ENCODE measurements at regions not wholly inside any gene's neighbourhood (a gene's known extent, or its start where the extent isn't known, plus 50 kb on each side); places are given as distances from the start of the nearest gene placed in this dataset.

- Histone ChIP-seq H3K9me3 (ENCODE audit: control insufficient read depth in 1 of 2, low read length in 2 of 2) (no peaks in the 10 kb centered on the region), H3K4me3 (ENCODE audit: low read depth in 1 of 2, low read length in 2 of 2) (no peak overlapping the region), H3K4me1 (ENCODE audit: control insufficient read depth in 1 of 2, insufficient read depth in 2 of 2, low read length in 2 of 2) (no peaks in the 10 kb centered on the region), H3K36me3 (ENCODE audit: control insufficient read depth in 1 of 2, insufficient read depth in 2 of 2, low read length in 2 of 2) (no peaks in the 10 kb centered on the region), H3K9ac (ENCODE audit: low read depth in 1 of 2, low read length in 2 of 2) (no peak overlapping the region), H3K27ac (ENCODE audit: low read depth, low read length) (no peak overlapping the region), H3K27me3 (ENCODE audit: control insufficient read depth in 1 of 2, insufficient read depth in 2 of 2, low read length in 2 of 2) (no peaks in the 10 kb centered on the region)
These were observed 225.5 kb upstream of the BLID start for GRCh38 chr11:122341477-122341876.

DNA sequence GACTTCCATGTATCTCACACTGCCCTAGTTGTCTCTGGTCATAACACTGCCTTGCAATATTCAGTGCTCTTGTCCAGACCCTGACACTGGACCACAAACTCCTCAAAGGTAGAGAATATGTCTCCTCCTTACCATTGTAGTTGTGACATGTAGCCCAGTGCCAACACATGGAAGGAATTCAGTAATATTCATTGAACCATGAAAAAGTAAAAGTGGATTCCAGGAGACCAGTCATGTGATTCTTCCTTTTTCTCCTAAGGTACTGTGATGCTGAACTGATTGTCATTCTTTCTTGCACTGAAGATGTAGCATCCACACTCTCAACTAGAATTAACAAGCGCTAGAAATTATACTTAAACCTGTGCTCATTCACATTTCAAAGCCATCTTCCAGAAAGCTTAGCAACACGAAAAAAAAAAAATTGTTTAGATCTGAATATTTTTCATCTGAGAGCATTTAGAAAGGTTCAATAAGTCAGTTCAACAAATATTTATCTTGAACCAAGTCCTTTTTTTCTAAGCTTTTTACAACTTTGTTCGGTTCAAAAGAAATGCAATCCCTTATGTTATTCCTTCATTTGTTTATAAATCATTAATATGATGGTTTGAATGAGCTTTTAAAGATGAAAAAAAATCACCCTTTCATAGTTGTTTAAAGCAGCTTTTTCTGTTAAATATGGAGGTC is 224.7 kb upstream of the BLID start:
- Histone ChIP-seq H3K27me3 (ENCODE audit: control insufficient read depth in 1 of 2, insufficient read depth in 2 of 2, low read length in 2 of 2) (no peaks in the 10 kb centered on the region), H3K4me3 (ENCODE audit: low read depth in 1 of 2, low read length in 2 of 2) (no peak overlapping the region), H3K27ac (ENCODE audit: low read depth, low read length) (no peak overlapping the region), H3K9me3 (ENCODE audit: control insufficient read depth in 1 of 2, low read length in 2 of 2) (no peaks in the 10 kb centered on the region), H3K36me3 (ENCODE audit: control insufficient read depth in 1 of 2, insufficient read depth in 2 of 2, low read length in 2 of 2) (no peaks in the 10 kb centered on the region), H3K9ac (ENCODE audit: low read depth in 1 of 2, low read length in 2 of 2) (no peak overlapping the region), H3K4me1 (ENCODE audit: control insufficient read depth in 1 of 2, insufficient read depth in 2 of 2, low read length in 2 of 2) (no peaks in the 10 kb centered on the region)

DNA sequence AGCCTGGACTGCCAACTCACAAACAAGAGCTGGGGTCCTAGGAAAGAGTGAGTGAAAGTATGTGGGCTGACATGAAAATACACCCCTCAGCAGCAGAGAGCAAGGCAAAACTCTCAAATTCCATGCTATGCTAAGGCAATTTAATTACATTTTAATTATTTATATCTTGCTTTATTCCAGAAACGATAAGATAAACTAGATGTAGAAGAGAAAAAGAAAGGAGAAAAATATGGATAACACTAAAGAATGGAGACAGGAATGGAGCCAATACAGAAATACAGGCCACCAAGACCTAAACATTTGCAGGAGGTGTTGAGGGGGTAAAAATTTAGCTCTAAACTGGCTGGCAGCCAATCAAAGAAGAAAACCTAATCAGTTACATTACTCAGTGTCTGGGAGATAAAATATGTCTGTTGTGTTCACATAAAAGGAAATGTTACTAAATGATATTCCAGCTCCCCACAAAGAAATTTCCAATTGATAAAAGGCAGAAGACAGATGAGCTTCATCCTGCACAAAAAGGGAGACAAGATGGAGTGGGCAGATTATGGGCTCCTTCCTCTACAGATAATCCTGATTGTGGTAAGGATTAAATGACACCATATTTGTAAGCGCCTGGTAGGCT is 223.5 kb upstream of the BLID start:
- Histone ChIP-seq H3K36me3 (ENCODE audit: control insufficient read depth in 1 of 2, insufficient read depth in 2 of 2, low read length in 2 of 2) (no peaks in the 10 kb centered on the region), H3K9me3 (ENCODE audit: control insufficient read depth in 1 of 2, low read length in 2 of 2) (no peaks in the 10 kb centered on the region), H3K4me3 (ENCODE audit: low read depth in 1 of 2, low read length in 2 of 2) (no peak overlapping the region), H3K9ac (ENCODE audit: low read depth in 1 of 2, low read length in 2 of 2) (no peak overlapping the region), H3K27ac (ENCODE audit: low read depth, low read length) (no peak overlapping the region), H3K27me3 (ENCODE audit: control insufficient read depth in 1 of 2, insufficient read depth in 2 of 2, low read length in 2 of 2) (no peaks in the 10 kb centered on the region), H3K4me1 (ENCODE audit: control insufficient read depth in 1 of 2, insufficient read depth in 2 of 2, low read length in 2 of 2) (no peaks in the 10 kb centered on the region)

DNA sequence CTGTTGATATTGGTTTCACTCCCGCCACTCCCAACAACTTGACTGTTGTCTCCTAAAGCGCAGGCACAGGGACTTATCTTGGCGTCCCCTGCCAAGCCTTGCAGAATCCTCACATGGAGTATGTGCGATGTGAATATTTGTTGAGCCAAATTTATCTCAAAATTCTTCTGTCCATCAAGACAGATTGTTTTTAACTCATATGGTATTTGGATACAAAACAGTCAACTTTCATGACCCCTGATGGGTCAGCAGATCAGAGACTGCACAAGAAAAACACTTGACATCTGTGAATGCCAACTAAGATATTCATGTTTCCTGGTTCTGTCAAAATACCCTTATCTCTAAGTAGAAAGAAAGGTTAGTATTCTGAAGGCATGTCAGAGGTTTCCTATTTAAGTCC is 221.7 kb upstream of the BLID start:
- no peaks in the 10 kb centered on the region for H3K27me3 ChIP-seq (ENCODE audit: control insufficient read depth in 1 of 2, insufficient read depth in 2 of 2, low read length in 2 of 2)
- no peak overlapping the region for H3K9ac ChIP-seq (ENCODE audit: low read depth in 1 of 2, low read length in 2 of 2)
- H3K4me1 ChIP-seq (ENCODE audit: control insufficient read depth in 1 of 2, insufficient read depth in 2 of 2, low read length in 2 of 2): no peaks in the 10 kb centered on the region
- H3K9me3 ChIP-seq (ENCODE audit: control insufficient read depth in 1 of 2, low read length in 2 of 2): no peaks in the 10 kb centered on the region
- H3K4me3 ChIP-seq (ENCODE audit: low read depth in 1 of 2, low read length in 2 of 2): no peak overlapping the region
- no peak overlapping the region for H3K27ac ChIP-seq (ENCODE audit: low read depth, low read length)
- no peaks in the 10 kb centered on the region for H3K36me3 ChIP-seq (ENCODE audit: control insufficient read depth in 1 of 2, insufficient read depth in 2 of 2, low read length in 2 of 2)

DNA sequence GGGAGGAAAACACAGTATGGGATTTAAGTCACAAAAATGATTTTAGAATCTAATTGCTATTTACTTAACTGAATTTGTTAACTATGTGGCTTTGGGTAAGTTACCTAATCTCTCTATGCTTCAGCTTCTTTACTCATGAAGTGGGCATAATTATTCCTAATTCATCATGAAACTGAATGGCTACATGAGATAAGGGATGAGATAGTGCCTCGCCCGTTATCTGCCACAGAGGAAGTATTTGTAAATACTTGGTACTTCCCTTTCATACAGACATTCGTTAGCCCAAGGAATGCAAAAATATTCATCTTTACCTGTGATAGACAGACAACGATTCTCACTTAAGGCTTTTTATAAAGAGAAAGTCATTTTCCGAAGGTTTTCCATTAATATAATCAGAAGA is 221.2 kb upstream of the BLID start:
- H3K27ac ChIP-seq (ENCODE audit: low read depth, low read length): no peak overlapping the region
- no peaks in the 10 kb centered on the region for H3K27me3 ChIP-seq (ENCODE audit: control insufficient read depth in 1 of 2, insufficient read depth in 2 of 2, low read length in 2 of 2)
- no peaks in the 10 kb centered on the region for H3K4me1 ChIP-seq (ENCODE audit: control insufficient read depth in 1 of 2, insufficient read depth in 2 of 2, low read length in 2 of 2)
- no peak overlapping the region for H3K9ac ChIP-seq (ENCODE audit: low read depth in 1 of 2, low read length in 2 of 2)
- H3K4me3 ChIP-seq (ENCODE audit: low read depth in 1 of 2, low read length in 2 of 2): no peak overlapping the region
- no peaks in the 10 kb centered on the region for H3K36me3 ChIP-seq (ENCODE audit: control insufficient read depth in 1 of 2, insufficient read depth in 2 of 2, low read length in 2 of 2)
- H3K9me3 ChIP-seq (ENCODE audit: control insufficient read depth in 1 of 2, low read length in 2 of 2): no peaks in the 10 kb centered on the region

DNA sequence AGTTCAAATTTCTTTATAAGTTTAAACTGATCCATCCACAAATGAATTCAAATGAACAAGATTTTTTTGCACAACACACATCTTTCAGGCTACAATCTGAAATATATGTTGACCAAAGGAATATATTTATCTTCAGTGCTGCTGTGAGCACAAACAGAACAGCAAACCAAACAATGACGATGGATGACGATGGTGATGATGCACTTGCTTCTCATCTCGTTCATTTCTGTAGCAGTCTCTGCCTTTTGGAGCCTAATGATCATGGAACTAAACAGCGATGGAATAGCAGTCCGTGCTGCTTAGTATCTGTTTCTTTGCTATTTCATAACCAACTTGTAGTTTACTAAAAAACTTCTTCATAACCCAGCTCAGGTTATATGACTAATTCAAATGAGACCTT is 220.7 kb upstream of the BLID start:
- H3K4me1 ChIP-seq (ENCODE audit: control insufficient read depth in 1 of 2, insufficient read depth in 2 of 2, low read length in 2 of 2): no peaks in the 10 kb centered on the region
- H3K36me3 ChIP-seq (ENCODE audit: control insufficient read depth in 1 of 2, insufficient read depth in 2 of 2, low read length in 2 of 2): no peaks in the 10 kb centered on the region
- no peak overlapping the region for H3K9ac ChIP-seq (ENCODE audit: low read depth in 1 of 2, low read length in 2 of 2)
- no peaks in the 10 kb centered on the region for H3K27me3 ChIP-seq (ENCODE audit: control insufficient read depth in 1 of 2, insufficient read depth in 2 of 2, low read length in 2 of 2)
- no peaks in the 10 kb centered on the region for H3K9me3 ChIP-seq (ENCODE audit: control insufficient read depth in 1 of 2, low read length in 2 of 2)
- no peak overlapping the region for H3K4me3 ChIP-seq (ENCODE audit: low read depth in 1 of 2, low read length in 2 of 2)
- no peak overlapping the region for H3K27ac ChIP-seq (ENCODE audit: low read depth, low read length)

DNA sequence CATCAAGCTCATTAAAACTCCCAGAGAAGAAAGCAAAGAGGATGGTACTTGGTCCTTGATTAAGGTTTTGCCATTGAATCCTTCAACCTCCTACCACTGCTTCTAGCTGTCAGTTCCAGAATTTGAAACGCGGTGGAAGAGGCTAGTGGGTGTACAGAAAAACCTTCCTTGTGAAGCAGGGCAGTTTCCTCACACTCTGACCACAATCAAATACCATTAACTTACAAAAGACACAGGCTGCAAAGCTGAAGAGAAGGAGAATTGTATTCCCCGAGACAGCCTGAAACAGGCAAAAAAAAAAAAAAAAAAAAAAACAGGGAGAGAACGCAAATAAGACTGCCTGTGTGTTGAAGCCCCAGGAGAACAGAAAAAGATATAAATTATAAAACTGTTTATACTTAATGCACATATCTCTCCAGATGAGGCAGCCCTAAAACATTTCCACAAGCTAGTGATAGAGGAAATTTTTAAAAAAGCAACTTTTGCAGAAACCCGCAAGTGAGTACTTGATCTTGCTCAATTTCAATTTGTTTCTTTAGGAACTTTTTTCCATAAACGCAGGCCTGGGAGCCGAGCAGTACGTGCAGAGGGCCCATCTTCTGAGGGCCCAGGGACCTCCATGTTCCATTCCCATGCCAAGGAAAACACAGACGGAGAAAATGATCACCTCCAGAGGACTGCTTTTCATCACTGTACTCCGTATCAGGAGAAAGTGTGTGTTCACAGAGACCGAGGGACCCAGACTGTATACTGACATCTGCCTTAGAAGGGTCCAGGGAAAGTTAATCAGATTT is 218.7 kb upstream of the BLID start:
- Histone ChIP-seq H3K4me3 (ENCODE audit: low read depth in 1 of 2, low read length in 2 of 2) (no peak overlapping the region), H3K9ac (ENCODE audit: low read depth in 1 of 2, low read length in 2 of 2) (no peak overlapping the region), H3K27me3 (ENCODE audit: control insufficient read depth in 1 of 2, insufficient read depth in 2 of 2, low read length in 2 of 2) (no peaks in the 10 kb centered on the region), H3K4me1 (ENCODE audit: control insufficient read depth in 1 of 2, insufficient read depth in 2 of 2, low read length in 2 of 2) (no peaks in the 10 kb centered on the region), H3K36me3 (ENCODE audit: control insufficient read depth in 1 of 2, insufficient read depth in 2 of 2, low read length in 2 of 2) (no peaks in the 10 kb centered on the region), H3K9me3 (ENCODE audit: control insufficient read depth in 1 of 2, low read length in 2 of 2) (no peaks in the 10 kb centered on the region), H3K27ac (ENCODE audit: low read depth, low read length) (no peak overlapping the region)

DNA sequence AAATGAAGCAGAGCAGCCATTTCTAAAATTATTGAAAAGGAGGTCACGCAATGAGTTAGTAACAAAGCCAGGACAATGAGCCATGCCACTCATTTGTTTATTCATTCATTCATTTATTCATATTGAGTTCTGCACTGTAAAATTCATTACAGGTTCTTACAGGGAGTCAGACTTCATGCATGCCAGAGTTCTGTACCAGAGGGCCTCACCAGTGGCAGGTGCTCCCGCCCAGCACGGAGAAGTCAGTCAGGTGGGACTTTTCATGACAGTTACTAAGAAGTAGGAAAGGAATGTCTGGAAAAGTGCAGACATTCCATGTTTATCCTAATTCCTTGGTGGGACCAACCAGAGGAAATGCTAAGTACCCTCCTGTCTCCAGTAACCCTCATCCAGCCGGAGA is 217.5 kb upstream of the BLID start:
- Histone ChIP-seq H3K27ac (ENCODE audit: low read depth, low read length) (no peak overlapping the region), H3K36me3 (ENCODE audit: control insufficient read depth in 1 of 2, insufficient read depth in 2 of 2, low read length in 2 of 2) (no peaks in the 10 kb centered on the region)

GRCh38 chr11:122331079-122331478 is 215.1 kb upstream of the BLID start:
- H3K4me3 ChIP-seq (ENCODE audit: low read depth in 1 of 2, low read length in 2 of 2): no peak overlapping the region

More for the DNA sequence above, 217.5 kb upstream of the BLID start:
- Histone ChIP-seq H3K9me3 (ENCODE audit: control insufficient read depth in 1 of 2, low read length in 2 of 2) (no peaks in the 10 kb centered on the region), H3K4me1 (ENCODE audit: control insufficient read depth in 1 of 2, insufficient read depth in 2 of 2, low read length in 2 of 2) (no peaks in the 10 kb centered on the region), H3K4me3 (ENCODE audit: low read depth in 1 of 2, low read length in 2 of 2) (no peak overlapping the region), H3K27me3 (ENCODE audit: control insufficient read depth in 1 of 2, insufficient read depth in 2 of 2, low read length in 2 of 2) (no peaks in the 10 kb centered on the region), H3K9ac (ENCODE audit: low read depth in 1 of 2, low read length in 2 of 2) (no peak overlapping the region)

DNA sequence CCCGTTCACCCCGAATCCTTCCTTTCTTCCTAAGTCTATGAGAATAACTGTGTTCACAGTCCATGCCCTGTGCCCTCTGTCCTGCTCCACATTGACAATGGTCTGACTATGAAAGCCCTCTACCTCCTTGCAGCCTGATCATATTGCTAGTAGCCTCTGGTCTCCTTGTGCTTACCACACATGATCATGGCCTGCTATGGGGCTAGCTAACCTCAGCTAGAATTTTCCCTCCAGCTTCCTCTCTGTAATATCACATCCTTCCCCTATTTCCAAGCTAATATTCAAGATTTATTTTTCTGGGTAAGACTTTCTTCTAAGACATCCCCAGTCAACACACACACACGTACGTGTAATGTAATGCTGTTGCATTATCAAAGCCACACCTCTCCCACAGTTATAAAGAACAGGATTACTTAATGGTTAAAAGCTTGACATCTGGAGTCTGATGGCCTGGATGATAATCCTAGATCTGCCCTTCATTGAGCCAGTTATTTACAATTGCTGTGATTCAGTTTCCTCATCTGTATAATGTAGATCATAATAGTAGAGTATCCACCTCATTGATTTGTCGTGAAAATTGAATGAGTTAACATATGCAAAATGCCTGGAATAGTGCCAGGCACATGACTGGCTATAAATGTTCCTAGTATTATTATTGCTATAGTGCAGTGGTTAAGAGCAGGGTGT is 214.4 kb upstream of the BLID start:
- no peaks in the 10 kb centered on the region for H3K36me3 ChIP-seq (ENCODE audit: control insufficient read depth in 1 of 2, insufficient read depth in 2 of 2, low read length in 2 of 2)
- no peak overlapping the region for H3K27ac ChIP-seq (ENCODE audit: low read depth, low read length)
- no peak overlapping the region for H3K4me3 ChIP-seq (ENCODE audit: low read depth in 1 of 2, low read length in 2 of 2)
- H3K9me3 ChIP-seq (ENCODE audit: control insufficient read depth in 1 of 2, low read length in 2 of 2): no peaks in the 10 kb centered on the region
- no peaks in the 10 kb centered on the region for H3K27me3 ChIP-seq (ENCODE audit: control insufficient read depth in 1 of 2, insufficient read depth in 2 of 2, low read length in 2 of 2)
- no peaks in the 10 kb centered on the region for H3K4me1 ChIP-seq (ENCODE audit: control insufficient read depth in 1 of 2, insufficient read depth in 2 of 2, low read length in 2 of 2)
- H3K9ac ChIP-seq (ENCODE audit: low read depth in 1 of 2, low read length in 2 of 2): no peak overlapping the region

More at GRCh38 chr11:122331079-122331478, 215.1 kb upstream of the BLID start:
- Histone ChIP-seq H3K9me3 (ENCODE audit: control insufficient read depth in 1 of 2, low read length in 2 of 2) (no peaks in the 10 kb centered on the region), H3K4me1 (ENCODE audit: control insufficient read depth in 1 of 2, insufficient read depth in 2 of 2, low read length in 2 of 2) (no peaks in the 10 kb centered on the region), H3K36me3 (ENCODE audit: control insufficient read depth in 1 of 2, insufficient read depth in 2 of 2, low read length in 2 of 2) (no peaks in the 10 kb centered on the region), H3K9ac (ENCODE audit: low read depth in 1 of 2, low read length in 2 of 2) (no peak overlapping the region), H3K27me3 (ENCODE audit: control insufficient read depth in 1 of 2, insufficient read depth in 2 of 2, low read length in 2 of 2) (no peaks in the 10 kb centered on the region), H3K27ac (ENCODE audit: low read depth, low read length) (no peak overlapping the region)
